Sigmoid colon (tissue), 4 donors: ENCODE measurements at regions not wholly inside any gene's neighbourhood (a gene's known extent, or its start where the extent isn't known, plus 50 kb on each side); places are given as distances from the start of the nearest gene placed in this dataset.

Source experiments
- POLR2AphosphoS5 ChIP-seq, 4 donors: sonication (generic); formaldehyde crosslinking; IDR thresholded peaks; one replicate each; pipeline ENCODE4 v1.6.1; 2017; ENCODE audit warnings: antibody characterized with exemption in 4 of 4
- TF ChIP-seq, protein P1 (sequence below), 4 experiments: fragments of 450-650 bp in 3 of 4; fragments of 200-600 bp in 1 of 4; IDR thresholded peaks; one replicate each; pipeline ENCODE4 v1.5.1; 2016 to 2019; ENCODE audit warnings: antibody characterized with exemption in 4 of 4, mild to moderate bottlenecking in 3 of 4, moderate library complexity in 2 of 4

GRCh38 chr15:79204886-79205675 lies 77.4 kb upstream of the ANKRD34C start:
- TF ChIP-seq, protein P1, sequence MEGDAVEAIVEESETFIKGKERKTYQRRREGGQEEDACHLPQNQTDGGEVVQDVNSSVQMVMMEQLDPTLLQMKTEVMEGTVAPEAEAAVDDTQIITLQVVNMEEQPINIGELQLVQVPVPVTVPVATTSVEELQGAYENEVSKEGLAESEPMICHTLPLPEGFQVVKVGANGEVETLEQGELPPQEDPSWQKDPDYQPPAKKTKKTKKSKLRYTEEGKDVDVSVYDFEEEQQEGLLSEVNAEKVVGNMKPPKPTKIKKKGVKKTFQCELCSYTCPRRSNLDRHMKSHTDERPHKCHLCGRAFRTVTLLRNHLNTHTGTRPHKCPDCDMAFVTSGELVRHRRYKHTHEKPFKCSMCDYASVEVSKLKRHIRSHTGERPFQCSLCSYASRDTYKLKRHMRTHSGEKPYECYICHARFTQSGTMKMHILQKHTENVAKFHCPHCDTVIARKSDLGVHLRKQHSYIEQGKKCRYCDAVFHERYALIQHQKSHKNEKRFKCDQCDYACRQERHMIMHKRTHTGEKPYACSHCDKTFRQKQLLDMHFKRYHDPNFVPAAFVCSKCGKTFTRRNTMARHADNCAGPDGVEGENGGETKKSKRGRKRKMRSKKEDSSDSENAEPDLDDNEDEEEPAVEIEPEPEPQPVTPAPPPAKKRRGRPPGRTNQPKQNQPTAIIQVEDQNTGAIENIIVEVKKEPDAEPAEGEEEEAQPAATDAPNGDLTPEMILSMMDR (IDR thresholded peaks at IDR 0.05), result no peak
- TF ChIP-seq POLR2AphosphoS5 (IDR thresholded peaks at IDR 0.05), result no peak
